Femur (tissue), 1 donor: ENCODE measurements at regions not wholly inside any gene's neighbourhood (a gene's known extent, or its start where the extent isn't known, plus 50 kb on each side); places are given as distances from the start of the nearest gene placed in this dataset.
"Not testable (repeated sequence)": the region's sequence is repeated elsewhere in the genome, so short reads cannot be mapped to it uniquely, and the experiment has no call there.

ENCODE experiments used
- DNase-seq: peaks from one replicate; pipeline ENCODE4 v3.0.0-alpha.2; 2017

DNA sequence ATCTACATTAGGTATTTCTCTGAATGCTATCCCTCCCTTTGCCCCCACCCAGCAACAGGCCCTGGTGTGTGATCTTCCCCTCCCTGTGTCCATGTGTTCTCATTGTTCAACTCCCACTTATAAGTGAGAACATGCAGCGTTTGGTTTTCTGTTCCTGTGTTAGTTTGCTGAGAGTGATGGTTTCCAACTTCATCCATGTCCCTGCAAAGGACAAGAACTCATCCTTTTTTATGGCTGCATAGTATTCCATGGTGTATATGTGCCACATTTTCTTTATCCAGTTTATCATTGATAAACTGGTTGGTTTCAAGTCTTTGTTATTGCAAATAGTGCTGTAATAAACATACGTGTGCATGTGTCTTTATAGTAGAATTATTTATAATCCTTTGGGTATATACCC, 55.5 kb upstream of the RASA1 start:
- DNase-seq, result not testable (repeated sequence)

DNA sequence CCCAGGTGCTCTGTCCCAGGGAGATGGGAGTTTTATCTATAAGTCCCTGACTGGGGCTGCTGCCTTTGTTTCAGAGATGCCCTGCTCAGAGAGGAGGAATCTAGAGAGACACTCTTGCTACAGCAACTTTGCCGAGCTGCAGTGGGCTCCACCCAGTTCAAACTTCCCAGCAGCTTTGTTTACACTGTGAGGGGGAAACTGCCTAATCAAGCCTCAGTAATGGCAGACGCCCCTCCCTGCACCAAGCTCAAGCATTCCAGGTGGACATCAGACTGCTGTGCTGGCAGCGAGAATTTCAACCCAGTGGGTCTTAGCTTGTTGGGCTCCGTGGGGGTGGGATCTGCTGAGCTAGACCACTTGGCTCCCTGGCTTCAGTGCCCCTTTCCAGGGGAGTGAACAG, 50.2 kb upstream of the RASA1 start:
- not testable (repeated sequence) for DNase-seq
